ENCODE measurements at regions not wholly inside any gene's neighbourhood (a gene's known extent, or its start where the extent isn't known, plus 50 kb on each side); places are given as distances from the start of the nearest gene placed in this dataset.

DNA sequence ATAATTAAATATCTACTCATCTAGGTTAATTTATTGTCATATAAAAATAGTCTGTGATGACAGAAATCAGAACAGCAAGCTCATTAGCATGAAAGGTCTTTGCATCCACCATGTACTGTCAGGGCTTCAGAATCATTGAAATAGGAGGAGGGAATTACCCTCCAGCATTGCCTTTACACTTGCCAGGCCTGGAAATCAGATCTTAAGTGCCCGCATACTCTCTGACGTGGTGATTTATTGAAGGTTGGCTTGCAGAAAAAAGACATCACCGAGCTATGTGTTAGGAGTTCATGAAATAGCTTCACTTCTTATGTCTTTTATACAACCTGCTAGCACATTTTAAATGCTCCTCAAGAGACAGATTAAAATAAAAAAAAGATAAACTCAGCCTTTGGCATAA lies 661.7 kb upstream of the SLITRK1 start:
- no peak for TF ChIP-seq POLR2A (IDR thresholded peaks at IDR 0.05; ENCODE audit: low read depth, low read length)
- no peak for TF ChIP-seq POLR2AphosphoS5 (IDR thresholded peaks at IDR 0.05; ENCODE audit: low read depth, low read length)
- TF ChIP-seq TAF1 (IDR thresholded peaks at IDR 0.05; ENCODE audit: low read depth, low read length): no peak
- no peak for TF ChIP-seq SPI1 (IDR thresholded peaks at IDR 0.05; ENCODE audit: low read depth, low read length)

All from GM12891 (cell line).